Right cardiac atrium (tissue), 5 donors: ENCODE measurements at regions not wholly inside any gene's neighbourhood (a gene's known extent, or its start where the extent isn't known, plus 50 kb on each side); places are given as distances from the start of the nearest gene placed in this dataset.

Source experiments
- ATAC-seq, 2 donors: fragments of 200-7000 bp; cut with Tn5 transposase; one replicate each; pipeline versions ENCODE4 v1.8.0 to v1.9.1; 2020; ENCODE audit warnings: moderate library complexity in 2 of 2, mild to moderate bottlenecking in 1 of 2
- DNase-seq, 3 donors: peaks; one replicate each; pipeline ENCODE4 v3.0.0-alpha.2; 2020
- H3K27ac ChIP-seq: one replicate; pipeline ENCODE4 v1.5.1; 2013; ENCODE audit warnings: mild to moderate bottlenecking, low read length, control low read depth, moderate library complexity
- H3K27me3 ChIP-seq: one replicate; pipeline ENCODE4 v1.6.1; 2013; ENCODE audit not compliant: control insufficient read depth, insufficient read depth
- H3K4me1 ChIP-seq: one replicate; pipeline ENCODE4 v1.6.1; 2013; ENCODE audit warnings: low read length; ENCODE audit not compliant: control insufficient read depth, insufficient read depth
- H3K4me3 ChIP-seq: one replicate; pipeline ENCODE4 v1.5.1; 2013; ENCODE audit warnings: low read length, control low read depth
- H3K9me3 ChIP-seq: one replicate; pipeline ENCODE4 v1.6.1; 2013; ENCODE audit warnings: low read length; ENCODE audit not compliant: control insufficient read depth
- WGBS: extraction: QIAGEN DNeasy Blood & Tissue Kit; methylation state at CpG from one replicate; pipeline ENCODE4 v1.1.7; 2013; 5-methylcytosine and 5-hydroxymethylcytosine counted together
- intact Hi-C, 4 donors: fragments of 100-400 bp; cut with DNase I; formaldehyde crosslinking; loops; one replicate each; pipeline versions ENCODE4 v1.11.0 to v1.14.0; 2022 to 2023
- donor health status: healthy with polysubstance abuse.
- donor health status: DM: no; HTN: yes; CAD: no.
- donor health status: DM: no; HTN: no; CAD: no.
- donor health status: DM: no; HTN: yes; CAD: no; lungs with severe emphysema.
- donor health status: DM: yes; HTN: yes; CAD: no.

DNA sequence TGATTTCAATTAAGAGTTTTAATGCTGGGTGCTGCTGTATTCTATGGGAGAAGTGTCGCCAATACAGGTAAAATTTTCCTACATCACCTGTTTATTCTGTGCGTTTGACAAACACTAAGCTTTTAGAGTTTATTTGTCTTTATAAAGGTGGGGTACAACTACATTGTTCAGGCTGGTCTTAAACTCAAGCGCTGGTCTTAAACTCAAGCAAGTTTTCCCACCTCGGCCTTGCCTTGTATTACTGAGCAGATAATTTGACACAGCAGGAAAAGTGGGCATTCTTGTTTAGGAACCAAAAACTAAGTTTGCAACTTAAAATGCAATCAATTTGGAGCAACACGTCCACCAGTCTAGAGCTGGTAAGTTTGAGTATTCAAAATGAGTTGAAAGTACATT, 112.9 kb upstream of the BTN3A2 start:
- Histone ChIP-seq H3K4me3 (peak overlapping the region; percentile 64), H3K9me3 (no peaks in the 10 kb centered on the region), H3K27me3 (no peaks in the 10 kb centered on the region), H3K27ac (no peak overlapping the region), H3K4me1 (no peaks in the 10 kb centered on the region)
- 29% methylated on average over 5 of the region's 5 CpGs for WGBS
- intact Hi-C loops, result no loop called here
- DNase-seq (no peak), ATAC-seq (no peak)

DNA sequence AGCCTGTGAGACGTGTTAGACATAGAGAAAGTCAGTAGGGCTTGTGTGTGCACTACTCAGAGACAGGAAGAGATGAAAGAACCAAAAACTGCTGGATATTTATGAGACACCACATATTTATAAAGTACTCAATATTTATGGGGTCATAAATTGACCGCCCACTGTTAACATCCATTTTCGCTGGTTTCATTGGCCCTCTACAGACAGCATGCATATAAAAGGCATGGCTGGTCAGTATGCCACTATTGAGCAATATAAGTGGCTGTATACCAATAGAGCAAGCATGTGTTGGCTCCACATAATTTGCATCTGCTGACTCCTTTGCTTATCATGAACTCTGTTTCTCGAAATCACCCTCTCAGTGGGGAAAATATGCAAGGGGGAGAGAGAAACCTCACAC, 110.3 kb upstream of the BTN3A2 start:
- H3K27me3 ChIP-seq, result no peaks in the 10 kb centered on the region
- no peak for ATAC-seq
- WGBS, result 81% methylated on average over 4 of the region's 4 CpGs

DNA sequence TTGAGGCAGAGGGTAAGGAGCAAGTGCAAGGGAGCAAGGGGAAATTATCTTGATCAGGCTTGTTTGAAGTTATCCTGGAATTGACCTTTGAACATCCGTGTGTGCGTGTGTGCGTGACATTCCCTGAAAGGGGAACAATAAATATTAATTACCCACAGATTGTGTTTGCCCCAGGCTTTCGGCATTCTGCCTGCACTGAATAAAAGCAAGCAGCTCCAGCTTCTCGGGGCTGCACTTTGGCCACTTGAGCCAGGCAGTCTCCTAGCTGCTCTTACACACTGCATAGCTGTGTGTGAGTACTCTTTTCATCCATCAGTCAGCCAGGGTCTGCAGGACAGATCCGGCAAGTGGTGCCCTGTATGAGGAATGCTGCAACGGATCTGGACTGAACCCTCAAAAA, 107.7 kb upstream of the BTN3A2 start:
- Histone ChIP-seq H3K9me3 (no peaks in the 10 kb centered on the region), H3K4me3 (no peak overlapping the region), H3K27ac (no peak overlapping the region), H3K4me1 (no peaks in the 10 kb centered on the region), H3K27me3 (no peaks in the 10 kb centered on the region)
- 66% methylated on average over 7 of the region's 7 CpGs for WGBS
- intact Hi-C loops, result no loop called here
- no peak for DNase-seq
- no peak for ATAC-seq

More for the DNA sequence above, 110.3 kb upstream of the BTN3A2 start:
- Histone ChIP-seq H3K4me1 (no peaks in the 10 kb centered on the region), H3K9me3 (no peaks in the 10 kb centered on the region), H3K27ac (no peak overlapping the region), H3K4me3 (no peak overlapping the region)
- DNase-seq, result no peak
- intact Hi-C loops, result no loop called here

DNA sequence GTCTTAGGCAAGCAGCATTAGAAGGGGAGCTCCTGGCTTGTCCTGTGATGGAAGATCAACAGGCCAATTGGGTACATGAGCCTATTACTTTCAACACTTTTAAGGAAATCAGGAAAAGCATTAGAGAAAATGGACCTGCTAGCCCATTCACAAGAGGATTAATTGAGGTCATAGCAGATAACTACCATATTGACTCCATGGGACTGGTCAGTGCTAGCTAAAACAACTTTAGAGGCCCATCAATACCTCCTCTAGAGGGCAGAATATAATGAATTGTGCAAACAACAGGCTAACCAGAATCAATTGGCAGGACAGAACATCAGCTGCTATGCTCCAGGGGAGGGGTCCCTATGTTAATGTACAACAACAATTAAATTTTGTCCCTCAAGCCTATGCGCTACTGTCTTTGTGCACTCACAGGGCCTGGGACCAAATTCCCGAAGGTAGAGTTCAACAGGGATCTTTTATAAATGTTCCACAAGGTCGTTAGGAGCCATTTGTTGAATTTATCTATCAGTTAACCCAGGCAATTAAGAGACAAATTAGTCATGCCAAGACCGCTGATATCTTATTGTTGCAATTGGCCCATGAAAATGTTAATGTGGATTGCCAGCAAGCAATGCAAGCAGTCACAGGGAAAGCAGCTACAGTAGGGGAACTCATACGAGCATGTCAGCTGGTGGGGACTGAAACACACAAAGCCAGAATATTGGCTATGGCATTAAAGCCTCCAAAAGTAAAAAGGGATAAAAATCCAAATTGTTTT, 106.6 kb upstream of the BTN3A2 start:
- H3K27me3 ChIP-seq, result no peaks in the 10 kb centered on the region

DNA sequence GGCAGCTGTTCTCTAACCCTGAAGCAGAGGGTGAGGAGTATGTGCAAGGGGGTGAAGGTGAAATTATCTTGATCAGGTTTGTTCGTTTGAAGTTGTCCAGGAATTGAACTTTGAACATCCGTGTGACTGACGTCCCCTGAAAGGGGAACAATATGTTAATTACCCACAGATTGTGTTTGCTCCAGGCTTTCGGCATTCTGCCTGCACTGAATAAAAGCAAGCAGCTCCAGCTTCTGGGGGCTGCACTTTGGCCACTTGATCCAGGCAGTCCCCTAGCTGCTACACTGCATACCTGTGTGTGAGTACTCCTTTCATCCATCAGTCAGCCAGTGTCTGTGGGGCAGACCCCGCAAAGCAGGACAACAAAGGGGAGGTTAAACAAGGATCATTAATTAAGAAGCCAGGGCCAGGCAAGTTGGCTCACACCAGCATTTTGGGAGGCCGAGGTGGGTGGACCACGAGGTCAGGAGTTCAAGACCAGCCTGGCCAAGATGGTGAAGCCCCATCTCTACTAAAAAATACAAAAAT, 104.8 kb upstream of the BTN3A2 start:
- Histone ChIP-seq H3K4me3 (no peak overlapping the region), H3K27ac (no peak overlapping the region), H3K4me1 (no peaks in the 10 kb centered on the region), H3K9me3 (no peaks in the 10 kb centered on the region), H3K27me3 (no peaks in the 10 kb centered on the region)
- intact Hi-C loops, result no loop called here
- 82% methylated on average over 7 of the region's 7 CpGs for WGBS
- ATAC-seq, result no peak
- DNase-seq, result no peak

More for the DNA sequence above, 106.6 kb upstream of the BTN3A2 start:
- Histone ChIP-seq H3K27ac (no peak overlapping the region), H3K9me3 (no peaks in the 10 kb centered on the region), H3K4me3 (no peak overlapping the region), H3K4me1 (no peaks in the 10 kb centered on the region)
- ATAC-seq (no peak), DNase-seq (no peak)
- intact Hi-C loops, result no loop called here
- 84% methylated on average over 5 of the region's 5 CpGs for whole genome bisulfite sequencing

DNA sequence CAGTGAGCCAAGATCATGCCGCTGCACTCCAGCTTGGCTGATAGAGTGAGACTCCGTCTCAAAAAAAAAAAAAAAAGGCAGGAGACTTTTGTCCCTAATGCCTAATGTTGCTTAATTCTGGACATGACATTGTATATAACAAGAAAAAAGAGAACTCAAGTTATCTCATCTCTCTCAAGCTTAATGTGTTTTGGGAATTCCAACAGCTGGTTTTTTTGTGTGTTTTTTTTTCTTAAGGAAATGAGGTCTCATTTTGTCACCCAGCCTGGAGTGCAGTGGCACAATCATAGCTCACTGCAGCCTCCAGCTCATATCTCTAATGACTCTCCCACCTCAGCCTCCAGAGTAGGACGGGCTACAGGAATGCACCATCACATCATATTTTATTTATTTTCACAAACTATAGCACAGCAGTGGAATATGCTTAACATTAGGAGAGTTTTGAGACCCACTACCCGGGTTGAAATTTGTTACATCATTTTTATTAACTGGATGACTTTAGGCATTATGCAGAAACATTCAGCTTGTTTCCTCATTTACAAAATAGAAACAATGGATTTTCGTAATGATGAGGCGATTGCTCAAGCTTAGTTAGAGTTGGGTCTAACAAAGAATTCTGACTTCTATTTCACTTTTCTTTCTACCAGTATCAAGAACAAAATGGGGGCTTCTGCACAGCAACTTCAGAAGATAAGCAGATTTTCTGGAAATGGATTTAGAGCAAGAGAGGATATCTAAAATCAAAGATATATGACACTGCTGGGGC, 104.1 kb upstream of the BTN3A2 start:
- ATAC-seq (no peak), DNase-seq (no peak)
- Histone ChIP-seq H3K9me3 (no peaks in the 10 kb centered on the region), H3K4me3 (no peak overlapping the region), H3K27me3 (no peaks in the 10 kb centered on the region), H3K27ac (no peak overlapping the region), H3K4me1 (no peaks in the 10 kb centered on the region)
- intact Hi-C loops, result no loop called here
- 62% methylated on average over 6 of the region's 6 CpGs for WGBS

DNA sequence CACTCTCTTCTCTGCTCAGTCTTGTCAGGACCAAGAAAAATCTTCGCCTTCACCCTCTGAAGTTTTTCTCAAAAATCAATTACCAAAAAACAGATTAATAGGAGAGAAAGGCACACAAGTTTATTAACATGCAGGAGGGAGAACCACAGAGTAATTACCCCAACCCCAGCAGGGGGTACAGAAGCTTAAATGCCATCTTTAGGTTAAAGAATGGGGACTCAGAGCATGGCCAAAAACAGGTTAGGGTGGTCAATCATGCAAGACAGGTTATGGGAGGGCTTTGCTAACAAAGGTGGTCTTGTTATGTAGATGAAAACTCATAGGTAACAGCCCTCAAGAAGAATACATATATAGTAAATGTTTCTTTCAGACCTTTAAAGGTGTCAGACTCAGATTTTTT, 100.5 kb upstream of the BTN3A2 start:
- WGBS, result 94% methylated on average over 1 of the region's 1 CpG
- intact Hi-C loops, result no loop called here
- no peak overlapping the region for H3K27ac ChIP-seq
- H3K9me3 ChIP-seq, result no peaks in the 10 kb centered on the region
- no peak overlapping the region for H3K4me3 ChIP-seq
- H3K4me1 ChIP-seq, result no peaks in the 10 kb centered on the region
- no peak for DNase-seq
- no peaks in the 10 kb centered on the region for H3K27me3 ChIP-seq
- no peak for ATAC-seq

DNA sequence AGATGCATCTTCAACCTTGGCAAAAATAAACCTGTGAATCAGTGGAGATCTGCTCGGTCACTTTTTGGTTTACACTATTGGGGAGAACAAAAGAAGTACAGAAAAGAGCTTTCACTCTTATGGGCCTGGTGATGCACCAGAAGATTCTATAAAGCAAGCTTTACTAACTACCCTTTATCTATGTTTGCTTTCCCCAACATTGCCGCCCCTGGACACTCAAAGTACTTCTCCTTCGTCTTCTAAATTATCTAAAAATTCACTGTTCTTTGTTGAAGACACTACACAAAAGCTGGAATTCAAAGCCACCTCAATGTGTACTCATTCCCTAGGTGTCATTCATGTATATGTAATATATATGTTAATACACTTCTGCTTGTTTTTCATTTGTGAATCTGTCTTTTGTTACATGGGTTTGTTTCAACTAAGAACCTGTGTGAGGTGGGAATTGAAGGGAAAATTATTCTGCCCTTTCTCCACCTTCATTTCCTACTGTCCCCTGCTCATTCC, 97.9 kb upstream of the BTN3A2 start:
- Histone ChIP-seq H3K27ac (no peak overlapping the region), H3K27me3 (no peaks in the 10 kb centered on the region), H3K4me1 (peaks cover 4% of the 10 kb centered on the region), H3K4me3 (no peak overlapping the region), H3K9me3 (no peaks in the 10 kb centered on the region)
- no peak for ATAC-seq
- no peak for DNase-seq
- WGBS, result 90% methylated on average over 3 of the region's 3 CpGs
- intact Hi-C loops, result no loop called here

DNA sequence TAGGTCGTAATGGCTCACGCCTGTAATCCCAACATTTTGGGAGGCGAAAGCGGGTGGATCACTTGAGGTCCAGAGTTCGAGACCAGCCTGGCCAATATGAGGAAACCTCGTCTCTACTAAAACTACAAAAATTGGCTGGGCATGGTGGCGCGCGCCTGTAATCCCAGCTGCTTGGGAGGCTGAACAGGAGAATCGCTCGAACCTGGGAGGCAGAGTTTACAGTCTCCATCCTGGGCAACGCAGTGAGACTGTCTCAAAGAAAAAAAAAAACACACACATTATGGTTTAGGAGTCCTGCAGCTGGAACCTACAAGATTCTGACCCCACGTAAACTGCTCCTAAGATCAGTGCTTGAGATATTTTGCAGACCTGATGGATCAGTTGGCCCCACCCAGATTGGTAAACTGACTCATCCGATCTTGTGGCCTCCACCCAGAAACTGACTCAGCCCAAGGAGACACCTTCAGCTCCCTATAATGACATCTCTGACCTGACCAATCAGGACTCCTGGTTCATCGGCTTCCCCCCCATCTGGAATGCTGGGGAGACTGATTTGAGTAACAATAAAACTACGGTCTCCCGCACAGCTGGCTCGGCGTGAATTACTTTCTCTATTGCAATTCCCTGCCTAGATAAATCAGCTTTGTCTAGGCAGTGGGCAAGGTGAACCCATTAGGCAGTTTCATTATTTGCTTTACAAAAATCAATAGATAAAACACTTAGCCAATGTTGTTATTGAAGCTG, 96.2 kb upstream of the BTN3A2 start:
- DNase-seq, result no peak
- 87% methylated on average over 19 of the region's 19 CpGs for WGBS
- no peak for ATAC-seq
- Histone ChIP-seq H3K27ac (no peak overlapping the region), H3K27me3 (no peaks in the 10 kb centered on the region), H3K9me3 (no peaks in the 10 kb centered on the region), H3K4me3 (no peak overlapping the region), H3K4me1 (peaks cover 4% of the 10 kb centered on the region)
- intact Hi-C loops, result no loop called here

DNA sequence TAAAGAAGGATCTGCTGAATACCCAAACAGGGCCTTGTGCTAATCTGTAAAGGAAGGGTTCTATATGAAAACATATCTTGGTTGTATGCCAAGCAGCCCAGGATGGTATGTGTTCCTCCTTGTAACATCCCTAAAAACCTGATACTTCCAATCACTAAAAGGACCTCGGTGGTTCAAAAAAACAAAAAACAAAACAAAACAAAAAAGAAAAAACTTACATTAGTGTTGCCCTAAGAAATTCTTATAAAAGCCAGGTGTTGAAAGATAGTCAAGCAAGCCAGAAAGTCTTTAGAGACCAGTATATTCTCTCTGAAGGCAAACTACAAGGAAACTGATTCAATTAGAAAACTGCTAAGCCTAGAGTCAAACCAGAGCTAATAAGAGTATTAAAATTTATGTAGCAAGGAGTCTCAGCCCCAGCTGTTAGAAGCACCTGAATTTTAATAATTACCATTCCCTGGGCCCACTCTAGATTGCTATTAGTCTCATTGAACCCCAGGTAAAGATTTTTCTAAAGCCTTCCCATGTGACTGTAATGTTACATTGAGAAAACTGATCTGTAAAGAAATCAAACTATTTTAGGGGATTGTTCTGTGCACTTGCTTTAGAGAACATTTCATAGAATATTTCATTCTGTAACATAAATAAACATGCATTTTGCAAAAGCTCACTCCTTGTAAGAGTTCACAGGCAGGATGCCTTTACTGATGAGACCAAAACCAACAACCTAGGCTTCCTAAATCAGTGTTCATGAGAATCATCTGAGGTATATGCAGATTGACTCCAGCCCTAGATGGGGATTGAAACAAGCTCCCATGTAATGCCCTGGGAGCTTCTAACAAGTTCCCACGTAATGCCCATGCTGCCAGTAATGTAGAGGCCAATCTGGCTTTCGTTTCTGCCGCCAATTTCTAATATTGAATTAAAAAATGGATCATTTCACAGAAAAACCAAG, 95.2 kb upstream of the BTN3A2 start:
- H3K27me3 ChIP-seq, result no peaks in the 10 kb centered on the region
- H3K4me3 ChIP-seq, result no peak overlapping the region
- DNase-seq (no peak), ATAC-seq (no peak)
- intact Hi-C loops, result loop anchor here in 1 of 4 donors (10.0 kb wide), 1 partner anchor 55 kb away; a partner anchor contains a TSS
- H3K4me1 ChIP-seq, result peaks cover 4% of the 10 kb centered on the region
- WGBS, result 31% methylated on average over 4 of the region's 4 CpGs
- no peak overlapping the region for H3K27ac ChIP-seq
- H3K9me3 ChIP-seq, result no peaks in the 10 kb centered on the region
